NCI-H1092 treated with DMSO at 0.1 percent for 48 hours (cell line): ENCODE measurements at regions not wholly inside any gene's neighbourhood (a gene's known extent, or its start where the extent isn't known, plus 50 kb on each side); places are given as distances from the start of the nearest gene placed in this dataset.
"Not testable (repeated sequence)": the region's sequence is repeated elsewhere in the genome, so short reads cannot be mapped to it uniquely, and the experiment has no call there.

ENCODE experiments used
- DNase-seq: peaks from one replicate; lab custom pipeline; 2025; lab: John Stamatoyannopoulos, UW

GRCh38 chr4:161329852-161330251, 833.9 kb downstream of the FSTL5 start:
- DNase-seq, result no peak

GRCh38 chr4:161321706-161322105, 842.1 kb downstream of the FSTL5 start:
- no peak for DNase-seq

DNA sequence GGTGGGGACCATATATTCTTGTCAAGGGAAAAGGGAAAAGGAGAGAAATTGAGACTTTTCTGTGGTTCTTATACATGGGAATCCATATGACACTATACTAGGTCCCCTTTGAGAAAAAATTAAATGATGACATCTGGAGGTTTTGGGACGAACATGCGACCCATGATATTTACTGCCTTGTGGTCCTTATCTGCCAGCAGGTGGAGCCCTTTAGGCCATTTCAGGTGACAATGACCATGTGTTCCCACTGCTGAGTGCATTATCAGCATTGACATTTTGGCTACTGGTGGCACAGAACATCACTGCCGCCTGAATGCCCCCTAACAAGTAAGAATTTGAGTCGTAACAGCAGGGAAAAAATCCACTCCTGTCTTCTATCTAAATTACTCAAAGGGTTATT, 843.4 kb downstream of the FSTL5 start:
- DNase-seq, result peak; percentile 19

DNA sequence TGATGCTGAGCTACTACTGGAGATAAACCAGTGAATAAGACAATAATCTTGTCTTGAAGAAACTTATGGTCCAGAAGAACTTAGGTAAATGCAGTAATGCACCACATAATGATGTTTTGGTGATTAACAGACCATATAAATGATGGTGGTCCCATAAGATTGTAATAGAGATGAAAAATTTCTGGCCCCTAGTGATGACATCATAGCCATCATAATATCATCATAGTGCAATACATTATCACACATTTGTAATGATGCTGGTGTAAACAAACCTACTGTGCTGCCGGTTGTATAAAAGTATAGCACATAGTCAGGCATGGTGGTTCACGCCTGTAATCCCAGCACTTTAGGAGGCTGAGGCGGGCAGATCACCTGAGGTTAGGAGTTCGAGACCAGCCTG, 846.8 kb downstream of the FSTL5 start:
- no peak for DNase-seq

DNA sequence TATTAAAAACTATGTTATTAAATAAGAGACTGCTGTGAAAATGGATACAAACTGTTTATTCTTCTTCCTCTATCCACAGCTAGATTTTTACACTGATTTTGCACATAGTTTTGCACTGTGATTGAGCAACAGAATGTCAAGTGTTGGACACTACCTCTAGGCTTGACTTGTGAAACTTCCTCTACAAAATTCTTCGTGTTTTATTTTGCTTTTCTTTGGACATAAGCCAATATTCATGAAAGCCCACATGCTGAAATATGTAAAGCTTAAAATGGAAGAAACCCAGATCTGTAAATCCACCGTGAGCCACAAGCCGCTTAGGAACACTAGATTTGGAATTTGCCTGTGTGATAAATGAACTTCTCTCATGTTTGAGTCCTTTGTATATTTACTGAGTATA, 849.4 kb downstream of the FSTL5 start:
- DNase-seq, result no peak

GRCh38 chr4:161303551-161303950, 860.2 kb downstream of the FSTL5 start:
- DNase-seq, result no peak

DNA sequence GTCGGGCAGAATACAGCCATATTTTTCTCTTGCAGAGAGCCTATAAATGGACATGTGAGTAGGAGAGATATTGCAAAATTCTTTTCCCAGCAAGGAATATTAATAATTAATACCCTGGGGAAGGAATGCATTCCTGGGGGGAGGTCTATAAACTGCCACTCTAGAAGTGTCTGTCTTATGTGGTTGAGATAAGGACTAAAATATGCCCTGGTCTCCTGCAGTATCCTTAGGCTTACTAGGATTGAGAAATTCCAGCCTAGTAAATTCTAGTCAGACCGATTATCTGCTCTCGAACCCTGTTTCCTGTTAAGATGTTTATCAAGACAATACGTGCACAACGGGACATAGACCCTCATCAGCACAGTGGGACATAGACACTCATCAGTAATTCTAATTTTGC, 872.6 kb downstream of the FSTL5 start:
- DNase-seq, result no peak

DNA sequence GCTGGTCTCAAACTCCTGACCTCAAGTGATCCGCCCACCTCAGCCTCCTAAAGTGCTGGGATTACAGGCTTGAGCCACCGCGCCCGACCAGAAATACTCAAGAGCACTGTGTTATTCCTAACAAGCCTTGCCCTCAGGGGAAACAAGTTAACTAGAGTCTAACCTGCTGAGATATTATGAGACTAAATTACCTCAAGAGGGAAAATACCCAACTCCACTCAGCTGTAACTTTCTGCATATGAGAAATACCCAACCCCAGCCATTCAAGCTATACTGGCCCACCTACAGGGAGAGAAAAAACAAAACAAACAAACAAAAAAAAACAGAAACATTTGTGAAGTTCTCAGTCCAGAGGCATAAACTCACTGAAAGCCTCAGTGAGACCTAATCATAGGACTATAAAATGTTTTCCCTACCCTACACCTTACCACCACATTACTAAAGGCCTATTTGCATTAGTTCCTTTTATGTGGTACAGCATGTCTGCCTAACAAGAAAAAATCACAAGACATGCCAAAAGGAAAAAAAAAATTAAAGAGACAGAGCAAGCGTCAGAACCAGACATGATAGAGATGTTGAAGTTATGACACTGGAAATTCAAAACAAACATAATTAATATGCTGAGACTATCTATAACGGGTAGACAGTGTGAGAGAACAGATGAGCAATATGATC, 876.0 kb downstream of the FSTL5 start:
- DNase-seq, result no peak

DNA sequence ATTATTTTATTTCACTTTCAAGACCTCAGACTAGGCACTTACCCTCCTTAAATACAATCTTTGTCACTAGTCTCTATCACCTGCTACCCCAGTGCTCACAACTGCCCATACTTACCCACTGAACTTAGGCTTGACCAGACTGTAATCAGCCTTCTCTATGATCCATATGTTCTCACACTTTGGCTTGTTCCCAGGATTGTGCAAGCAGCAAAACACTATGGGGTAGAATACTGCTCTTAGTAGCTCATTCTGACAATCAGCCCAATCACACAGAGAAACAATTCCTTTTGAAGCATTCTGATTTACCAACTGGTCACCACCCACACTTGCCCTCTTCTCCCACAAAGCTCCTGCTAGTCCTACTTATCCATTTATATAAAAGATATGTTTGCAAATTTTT, 878.3 kb downstream of the FSTL5 start:
- DNase-seq, result no peak

- no peak for DNase-seq
Observed at GRCh38 chr4:161280929-161281328, 882.9 kb downstream of the FSTL5 start.

DNA sequence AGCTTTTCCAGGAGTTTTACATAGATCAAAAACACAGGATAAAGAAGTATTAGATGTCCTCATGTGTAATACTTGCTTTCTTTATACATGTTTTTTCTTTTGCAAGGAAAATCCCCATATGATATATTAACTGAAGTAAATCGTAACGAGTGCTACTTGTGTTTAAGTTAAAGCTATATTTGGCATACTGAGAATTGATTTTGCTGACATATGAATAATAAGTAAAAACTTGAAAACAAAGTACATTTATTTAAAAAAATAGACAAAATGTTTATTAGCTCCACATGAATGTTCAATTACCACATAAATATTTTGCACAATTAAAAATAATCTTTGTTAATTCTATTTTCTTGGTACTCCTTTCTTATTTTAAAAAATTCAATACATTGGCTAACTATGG, 884.7 kb downstream of the FSTL5 start:
- no peak for DNase-seq

- not testable (repeated sequence) for DNase-seq
Observed at GRCh38 chr4:161277150-161277787, 886.5 kb downstream of the FSTL5 start.

GRCh38 chr4:161273607-161274006, 890.2 kb downstream of the FSTL5 start:
- no peak for DNase-seq

- no peak for DNase-seq
Observed at GRCh38 chr4:161260819-161261218, 903.0 kb downstream of the FSTL5 start.

DNA sequence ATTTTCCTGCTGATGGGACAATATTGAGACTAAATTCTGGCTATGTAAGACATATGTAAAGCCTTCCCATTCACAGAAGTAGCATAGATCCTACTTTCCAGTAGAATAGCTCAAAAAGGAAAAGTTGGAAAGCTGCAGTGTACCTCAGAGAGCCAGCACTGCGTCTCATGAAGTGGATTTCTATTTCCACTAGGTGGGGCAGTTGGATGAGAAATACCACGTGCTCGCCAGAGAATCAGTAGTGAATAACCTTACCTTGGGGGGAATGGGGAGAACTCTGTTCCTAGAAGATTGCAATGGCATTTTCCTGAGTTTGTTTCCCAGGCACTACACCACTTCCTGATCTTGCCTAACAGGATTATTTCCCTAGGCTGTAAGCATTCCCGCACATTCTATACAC, 907.1 kb downstream of the FSTL5 start:
- DNase-seq, result peak; percentile 2

- no peak for DNase-seq
Observed at GRCh38 chr4:161256172-161256571, 907.6 kb downstream of the FSTL5 start.

GRCh38 chr4:161254375-161254774, 909.4 kb downstream of the FSTL5 start:
- DNase-seq, result no peak

- peak; percentile 8 for DNase-seq
Observed at GRCh38 chr4:161252520-161253141, 911.2 kb downstream of the FSTL5 start.

- no peak for DNase-seq
Observed at GRCh38 chr4:161249779-161250440, 913.9 kb downstream of the FSTL5 start.

DNA sequence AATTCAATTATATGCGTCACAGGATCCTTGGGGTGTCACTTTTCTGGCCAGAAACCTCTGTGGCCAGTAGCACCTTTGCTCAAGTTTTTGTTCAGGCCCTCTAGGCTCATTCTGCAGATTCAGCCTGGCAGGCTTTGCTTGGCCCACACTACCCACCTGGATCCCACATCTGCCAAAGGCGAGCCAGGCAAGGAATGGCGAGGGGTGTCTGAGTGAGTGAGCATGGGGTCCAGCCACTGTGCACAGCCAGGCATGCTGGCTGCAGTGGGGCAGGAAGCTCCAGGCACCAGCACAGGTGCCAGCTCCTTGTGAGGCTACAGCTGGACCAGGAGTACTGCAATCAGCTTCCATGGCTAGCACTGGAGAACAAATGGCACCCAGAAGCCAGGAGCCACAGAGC, 914.9 kb downstream of the FSTL5 start:
- no peak for DNase-seq

DNA sequence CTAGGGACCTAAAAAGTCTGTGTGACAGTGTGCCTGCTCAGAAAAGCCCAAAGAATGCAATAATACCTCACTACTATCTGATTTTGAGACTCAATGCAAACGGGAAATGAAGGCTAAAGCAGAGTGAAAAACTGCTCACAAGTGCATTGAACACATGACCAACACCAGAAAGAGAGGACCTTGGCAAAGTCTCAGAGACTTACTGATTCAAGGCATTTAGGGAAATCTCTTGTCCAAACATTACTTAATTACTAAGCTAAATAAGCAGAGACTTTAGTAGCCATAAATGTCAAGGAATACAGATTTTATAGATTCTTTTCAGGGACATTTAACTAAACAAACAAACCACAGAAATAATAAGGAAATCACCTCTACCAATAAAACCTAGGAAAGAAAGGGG, 916.0 kb downstream of the FSTL5 start:
- no peak for DNase-seq

DNA sequence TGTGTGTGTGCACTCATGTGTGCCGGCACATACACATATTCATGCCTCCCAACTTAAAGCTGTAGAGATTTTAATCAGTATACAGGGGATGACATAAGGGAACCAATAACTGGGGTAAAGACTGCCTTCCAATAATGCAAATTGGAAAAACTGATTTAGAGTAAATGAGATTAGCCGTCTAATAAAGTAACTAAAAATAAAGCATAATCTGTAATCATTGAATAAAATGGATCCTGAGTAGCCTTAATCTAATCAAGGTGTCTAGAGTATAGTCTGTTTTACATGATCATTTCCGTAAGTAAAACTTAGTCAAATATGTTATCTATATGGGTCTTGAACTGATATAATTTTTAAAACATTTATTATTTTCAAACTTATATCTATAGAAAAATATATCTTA, 925.8 kb downstream of the FSTL5 start:
- no peak for DNase-seq

- no peak for DNase-seq
Observed at GRCh38 chr4:161237495-161237894, 926.3 kb downstream of the FSTL5 start.
